H1 (cell line): ENCODE measurements at regions not wholly inside any gene's neighbourhood (a gene's known extent, or its start where the extent isn't known, plus 50 kb on each side); places are given as distances from the start of the nearest gene placed in this dataset.

ENCODE experiments used
- KDM4A ChIP-seq: IDR thresholded peaks from one replicate; pipeline ENCODE4 v1.7.1; 2012; ENCODE audit warnings: low read depth, mild to moderate bottlenecking, moderate library complexity, low read length, inconsistent platforms; ENCODE audit not compliant: severe bottlenecking
- SP2 ChIP-seq: IDR thresholded peaks from 2 replicates; pipeline ENCODE4 v1.6.1; 2012; ENCODE audit warnings: mild to moderate bottlenecking, low read length, inconsistent platforms
- SUZ12 ChIP-seq: fragments of 200-600 bp; sonication (generic); IDR thresholded peaks from 2 replicates; pipeline ENCODE4 v1.6.1; 2012; ENCODE audit warnings: mild to moderate bottlenecking, inconsistent platforms, low read length, moderate library complexity, mixed read lengths
- TF ChIP-seq, protein P1 (sequence below): fragments of 300-600 bp; sonication (generic); IDR thresholded peaks from 2 replicates; pipeline ENCODE4 v1.7.1; 2012; ENCODE audit warnings: low read length, moderate library complexity, mild to moderate bottlenecking, inconsistent platforms; ENCODE audit not compliant: insufficient replicate concordance

DNA sequence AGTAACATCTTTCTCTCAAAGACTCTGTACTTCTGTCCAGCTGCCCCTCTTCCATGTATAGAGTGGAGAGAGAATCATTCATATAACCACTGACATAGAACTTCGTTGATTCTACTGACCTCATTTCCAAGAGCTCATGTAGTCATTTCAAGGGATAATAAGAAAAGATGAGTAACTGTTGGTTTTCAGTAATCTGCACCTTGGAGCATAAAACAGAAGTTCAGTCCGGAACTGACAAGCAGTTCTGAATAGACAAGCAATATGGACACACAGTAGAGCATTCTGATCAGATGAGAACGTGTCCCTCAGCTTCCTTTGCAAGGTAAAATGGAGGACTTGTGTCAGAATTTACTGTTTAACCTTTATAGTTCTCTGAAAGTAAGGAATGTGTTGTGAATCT is 847.1 kb downstream of the REEP3 start (continued):
- TF ChIP-seq, protein P1, sequence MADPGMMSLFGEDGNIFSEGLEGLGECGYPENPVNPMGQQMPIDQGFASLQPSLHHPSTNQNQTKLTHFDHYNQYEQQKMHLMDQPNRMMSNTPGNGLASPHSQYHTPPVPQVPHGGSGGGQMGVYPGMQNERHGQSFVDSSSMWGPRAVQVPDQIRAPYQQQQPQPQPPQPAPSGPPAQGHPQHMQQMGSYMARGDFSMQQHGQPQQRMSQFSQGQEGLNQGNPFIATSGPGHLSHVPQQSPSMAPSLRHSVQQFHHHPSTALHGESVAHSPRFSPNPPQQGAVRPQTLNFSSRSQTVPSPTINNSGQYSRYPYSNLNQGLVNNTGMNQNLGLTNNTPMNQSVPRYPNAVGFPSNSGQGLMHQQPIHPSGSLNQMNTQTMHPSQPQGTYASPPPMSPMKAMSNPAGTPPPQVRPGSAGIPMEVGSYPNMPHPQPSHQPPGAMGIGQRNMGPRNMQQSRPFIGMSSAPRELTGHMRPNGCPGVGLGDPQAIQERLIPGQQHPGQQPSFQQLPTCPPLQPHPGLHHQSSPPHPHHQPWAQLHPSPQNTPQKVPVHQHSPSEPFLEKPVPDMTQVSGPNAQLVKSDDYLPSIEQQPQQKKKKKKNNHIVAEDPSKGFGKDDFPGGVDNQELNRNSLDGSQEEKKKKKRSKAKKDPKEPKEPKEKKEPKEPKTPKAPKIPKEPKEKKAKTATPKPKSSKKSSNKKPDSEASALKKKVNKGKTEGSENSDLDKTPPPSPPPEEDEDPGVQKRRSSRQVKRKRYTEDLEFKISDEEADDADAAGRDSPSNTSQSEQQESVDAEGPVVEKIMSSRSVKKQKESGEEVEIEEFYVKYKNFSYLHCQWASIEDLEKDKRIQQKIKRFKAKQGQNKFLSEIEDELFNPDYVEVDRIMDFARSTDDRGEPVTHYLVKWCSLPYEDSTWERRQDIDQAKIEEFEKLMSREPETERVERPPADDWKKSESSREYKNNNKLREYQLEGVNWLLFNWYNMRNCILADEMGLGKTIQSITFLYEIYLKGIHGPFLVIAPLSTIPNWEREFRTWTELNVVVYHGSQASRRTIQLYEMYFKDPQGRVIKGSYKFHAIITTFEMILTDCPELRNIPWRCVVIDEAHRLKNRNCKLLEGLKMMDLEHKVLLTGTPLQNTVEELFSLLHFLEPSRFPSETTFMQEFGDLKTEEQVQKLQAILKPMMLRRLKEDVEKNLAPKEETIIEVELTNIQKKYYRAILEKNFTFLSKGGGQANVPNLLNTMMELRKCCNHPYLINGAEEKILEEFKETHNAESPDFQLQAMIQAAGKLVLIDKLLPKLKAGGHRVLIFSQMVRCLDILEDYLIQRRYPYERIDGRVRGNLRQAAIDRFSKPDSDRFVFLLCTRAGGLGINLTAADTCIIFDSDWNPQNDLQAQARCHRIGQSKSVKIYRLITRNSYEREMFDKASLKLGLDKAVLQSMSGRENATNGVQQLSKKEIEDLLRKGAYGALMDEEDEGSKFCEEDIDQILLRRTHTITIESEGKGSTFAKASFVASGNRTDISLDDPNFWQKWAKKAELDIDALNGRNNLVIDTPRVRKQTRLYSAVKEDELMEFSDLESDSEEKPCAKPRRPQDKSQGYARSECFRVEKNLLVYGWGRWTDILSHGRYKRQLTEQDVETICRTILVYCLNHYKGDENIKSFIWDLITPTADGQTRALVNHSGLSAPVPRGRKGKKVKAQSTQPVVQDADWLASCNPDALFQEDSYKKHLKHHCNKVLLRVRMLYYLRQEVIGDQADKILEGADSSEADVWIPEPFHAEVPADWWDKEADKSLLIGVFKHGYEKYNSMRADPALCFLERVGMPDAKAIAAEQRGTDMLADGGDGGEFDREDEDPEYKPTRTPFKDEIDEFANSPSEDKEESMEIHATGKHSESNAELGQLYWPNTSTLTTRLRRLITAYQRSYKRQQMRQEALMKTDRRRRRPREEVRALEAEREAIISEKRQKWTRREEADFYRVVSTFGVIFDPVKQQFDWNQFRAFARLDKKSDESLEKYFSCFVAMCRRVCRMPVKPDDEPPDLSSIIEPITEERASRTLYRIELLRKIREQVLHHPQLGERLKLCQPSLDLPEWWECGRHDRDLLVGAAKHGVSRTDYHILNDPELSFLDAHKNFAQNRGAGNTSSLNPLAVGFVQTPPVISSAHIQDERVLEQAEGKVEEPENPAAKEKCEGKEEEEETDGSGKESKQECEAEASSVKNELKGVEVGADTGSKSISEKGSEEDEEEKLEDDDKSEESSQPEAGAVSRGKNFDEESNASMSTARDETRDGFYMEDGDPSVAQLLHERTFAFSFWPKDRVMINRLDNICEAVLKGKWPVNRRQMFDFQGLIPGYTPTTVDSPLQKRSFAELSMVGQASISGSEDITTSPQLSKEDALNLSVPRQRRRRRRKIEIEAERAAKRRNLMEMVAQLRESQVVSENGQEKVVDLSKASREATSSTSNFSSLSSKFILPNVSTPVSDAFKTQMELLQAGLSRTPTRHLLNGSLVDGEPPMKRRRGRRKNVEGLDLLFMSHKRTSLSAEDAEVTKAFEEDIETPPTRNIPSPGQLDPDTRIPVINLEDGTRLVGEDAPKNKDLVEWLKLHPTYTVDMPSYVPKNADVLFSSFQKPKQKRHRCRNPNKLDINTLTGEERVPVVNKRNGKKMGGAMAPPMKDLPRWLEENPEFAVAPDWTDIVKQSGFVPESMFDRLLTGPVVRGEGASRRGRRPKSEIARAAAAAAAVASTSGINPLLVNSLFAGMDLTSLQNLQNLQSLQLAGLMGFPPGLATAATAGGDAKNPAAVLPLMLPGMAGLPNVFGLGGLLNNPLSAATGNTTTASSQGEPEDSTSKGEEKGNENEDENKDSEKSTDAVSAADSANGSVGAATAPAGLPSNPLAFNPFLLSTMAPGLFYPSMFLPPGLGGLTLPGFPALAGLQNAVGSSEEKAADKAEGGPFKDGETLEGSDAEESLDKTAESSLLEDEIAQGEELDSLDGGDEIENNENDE = no peak
- TF ChIP-seq KDM4A (no peak), SP2 (no peak), SUZ12 (no peak)
